Testis (tissue), 2 donors: ENCODE measurements at regions not wholly inside any gene's neighbourhood (a gene's known extent, or its start where the extent isn't known, plus 50 kb on each side); places are given as distances from the start of the nearest gene placed in this dataset.

ENCODE experiments used
- DNase-seq: peaks from one replicate; pipeline ENCODE4 v3.0.0-alpha.2; 2019
- H3K27ac ChIP-seq, 2 donors: fragments of 200-600 bp; sonication (generic); one replicate each; pipeline ENCODE4 v1.5.1; 2019
- H3K27me3 ChIP-seq: fragments of 200-600 bp; sonication (generic); one replicate; pipeline ENCODE4 v1.5.1; 2019
- H3K36me3 ChIP-seq: fragments of 200-600 bp; sonication (generic); one replicate; pipeline ENCODE4 v1.5.1; 2017; ENCODE audit warnings: low read depth; ENCODE audit errors: missing control alignments
- H3K4me1 ChIP-seq: fragments of 200-600 bp; sonication (generic); one replicate; pipeline ENCODE4 v1.5.1; 2019
- H3K4me3 ChIP-seq, 2 donors: fragments of 200-600 bp; sonication (generic); one replicate each; pipeline ENCODE4 v1.5.1; 2017 to 2019
- H3K9me3 ChIP-seq: fragments of 200-600 bp; sonication (generic); one replicate; pipeline ENCODE4 v1.5.1; 2017
- POLR2A ChIP-seq: fragments of 450-650 bp; IDR thresholded peaks from one replicate; pipeline ENCODE4 v1.6.1; 2017; ENCODE audit warnings: antibody characterized with exemption, mild to moderate bottlenecking, moderate library complexity
- WGBS, 2 donors: methylation state at CpG; one replicate each; pipeline ENCODE4 v1.1.5; 2018; 5-methylcytosine and 5-hydroxymethylcytosine counted together
- intact Hi-C: fragments of 100-400 bp; cut with DNase I; formaldehyde crosslinking; loops from one replicate; pipeline ENCODE4 v1.15.1; 2023; ENCODE audit warnings: low total_unique reads
- TF ChIP-seq, protein P1 (sequence below), 3 experiments: fragments of 450-650 bp in 2 of 3; fragments of 200-600 bp in 1 of 3; sonication (generic) in 1 of 3; IDR thresholded peaks; one replicate each; pipeline ENCODE4 v1.5.1; 2016 to 2019; ENCODE audit warnings: antibody characterized with exemption in 3 of 3, mild to moderate bottlenecking in 2 of 3, moderate library complexity in 1 of 3

DNA sequence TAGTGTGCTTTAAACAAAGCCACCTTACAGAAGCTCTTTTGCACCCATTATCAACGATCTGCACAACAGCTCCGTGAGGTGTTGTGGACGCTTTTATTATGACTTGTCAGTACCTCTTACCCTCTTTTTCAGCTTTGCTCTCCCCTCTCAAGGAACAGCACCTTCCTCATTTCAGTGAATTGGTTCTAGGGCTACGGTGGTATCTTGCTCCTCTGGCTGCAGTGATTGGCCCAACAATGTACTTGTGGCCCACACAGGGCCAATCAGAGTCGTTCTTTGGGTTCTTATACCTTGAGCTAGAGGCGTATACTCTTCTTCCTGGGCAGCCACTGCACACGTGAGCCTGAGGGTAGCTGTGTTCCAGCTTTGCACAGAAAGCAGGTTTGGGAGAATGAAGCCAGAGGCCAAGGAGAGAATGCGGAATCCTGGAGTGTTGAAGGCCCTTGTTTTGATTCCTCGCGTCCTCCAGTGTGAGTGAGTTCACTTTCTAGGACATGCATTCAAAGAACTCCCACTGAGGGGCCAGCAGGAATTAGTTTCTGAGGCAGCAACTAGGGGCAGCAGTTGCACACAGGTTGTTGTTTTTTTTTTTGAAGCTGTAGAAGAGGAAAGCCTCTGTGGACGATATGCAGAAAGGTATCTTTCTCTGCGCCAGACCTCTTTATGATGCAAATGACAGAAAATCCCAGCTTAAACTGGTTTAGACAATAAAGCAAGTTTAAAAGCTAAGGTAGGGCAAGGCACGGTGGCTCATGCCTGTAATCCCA is 49.8 kb upstream of the PDZD8 start:
- no peak overlapping the region for H3K4me3 ChIP-seq
- no peaks in the 10 kb centered on the region for H3K9me3 ChIP-seq
- WGBS, 2 donors = 80 to 85% methylated on average over 13 of the region's 13 CpGs
- H3K27ac ChIP-seq = no peak overlapping the region
- H3K4me1 ChIP-seq = no peaks in the 10 kb centered on the region
- no peaks in the 10 kb centered on the region for H3K27me3 ChIP-seq
- H3K36me3 ChIP-seq = no peaks in the 10 kb centered on the region
- intact Hi-C loops = no loop called here
- TF ChIP-seq POLR2A = no peak
- TF ChIP-seq, protein P1, sequence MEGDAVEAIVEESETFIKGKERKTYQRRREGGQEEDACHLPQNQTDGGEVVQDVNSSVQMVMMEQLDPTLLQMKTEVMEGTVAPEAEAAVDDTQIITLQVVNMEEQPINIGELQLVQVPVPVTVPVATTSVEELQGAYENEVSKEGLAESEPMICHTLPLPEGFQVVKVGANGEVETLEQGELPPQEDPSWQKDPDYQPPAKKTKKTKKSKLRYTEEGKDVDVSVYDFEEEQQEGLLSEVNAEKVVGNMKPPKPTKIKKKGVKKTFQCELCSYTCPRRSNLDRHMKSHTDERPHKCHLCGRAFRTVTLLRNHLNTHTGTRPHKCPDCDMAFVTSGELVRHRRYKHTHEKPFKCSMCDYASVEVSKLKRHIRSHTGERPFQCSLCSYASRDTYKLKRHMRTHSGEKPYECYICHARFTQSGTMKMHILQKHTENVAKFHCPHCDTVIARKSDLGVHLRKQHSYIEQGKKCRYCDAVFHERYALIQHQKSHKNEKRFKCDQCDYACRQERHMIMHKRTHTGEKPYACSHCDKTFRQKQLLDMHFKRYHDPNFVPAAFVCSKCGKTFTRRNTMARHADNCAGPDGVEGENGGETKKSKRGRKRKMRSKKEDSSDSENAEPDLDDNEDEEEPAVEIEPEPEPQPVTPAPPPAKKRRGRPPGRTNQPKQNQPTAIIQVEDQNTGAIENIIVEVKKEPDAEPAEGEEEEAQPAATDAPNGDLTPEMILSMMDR (IDR thresholded peaks at IDR 0.05) = no peak
- no peak for DNase-seq
